Neural crest cell (in vitro differentiated cells): ENCODE measurements at regions not wholly inside any gene's neighbourhood (a gene's known extent, or its start where the extent isn't known, plus 50 kb on each side); places are given as distances from the start of the nearest gene placed in this dataset.

ENCODE experiments used
- DNase-seq: peaks from one replicate; pipeline ENCODE4 v3.0.0; 2021; ENCODE audit warnings: low read depth, mixed read lengths, low spot score
- H3K27ac Mint-ChIP-seq: one replicate; pipeline ENCODE4 v1.8.0; 2021; ENCODE audit warnings: mild to moderate bottlenecking, mixed read lengths; ENCODE audit not compliant: unreplicated experiment
- H3K27me3 Mint-ChIP-seq: 2 replicates; pipeline ENCODE4 v1.8.0; 2021; ENCODE audit warnings: low read depth, mild to moderate bottlenecking, mixed read lengths
- H3K36me3 Mint-ChIP-seq: 2 replicates; pipeline ENCODE4 v1.8.0; 2021; ENCODE audit warnings: low read depth, mild to moderate bottlenecking, mixed read lengths
- H3K4me1 Mint-ChIP-seq: 2 replicates; pipeline ENCODE4 v1.8.0; 2021; ENCODE audit warnings: mixed read lengths
- H3K4me3 Mint-ChIP-seq: one replicate; pipeline ENCODE4 v1.8.0; 2021; ENCODE audit warnings: mild to moderate bottlenecking, mixed read lengths
- H3K9me3 Mint-ChIP-seq: 2 replicates; pipeline ENCODE4 v1.8.0; 2021; ENCODE audit warnings: mixed read lengths
- TF ChIP-seq, protein P1 (sequence below): fragments of 200-600 bp; sonication (generic); conservative IDR thresholded peaks from 2 replicates; pipeline ENCODE4 v1.5.0; 2021; ENCODE audit warnings: antibody characterized with exemption, mild to moderate bottlenecking

DNA sequence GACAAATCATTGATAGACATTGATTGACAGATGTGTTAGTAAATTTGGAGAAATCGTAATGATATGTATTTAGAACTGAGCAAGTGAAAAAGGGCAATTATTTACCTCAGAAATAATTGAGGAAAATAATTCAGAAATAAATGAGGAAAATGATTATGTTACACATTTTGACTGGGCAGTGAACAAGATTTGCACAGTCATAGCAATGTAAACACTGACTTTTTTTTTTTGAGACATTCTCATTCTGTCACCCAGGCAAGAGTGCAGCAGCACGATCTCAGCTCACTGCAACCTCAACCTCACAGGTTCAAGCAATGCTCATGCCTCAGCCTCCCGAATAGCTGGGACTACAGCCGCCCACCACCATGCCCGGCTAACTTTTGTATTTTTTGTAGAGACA, 211.7 kb downstream of the SP3 start:
- H3K9me3 Mint-ChIP-seq = no peaks in the 10 kb centered on the region

DNA sequence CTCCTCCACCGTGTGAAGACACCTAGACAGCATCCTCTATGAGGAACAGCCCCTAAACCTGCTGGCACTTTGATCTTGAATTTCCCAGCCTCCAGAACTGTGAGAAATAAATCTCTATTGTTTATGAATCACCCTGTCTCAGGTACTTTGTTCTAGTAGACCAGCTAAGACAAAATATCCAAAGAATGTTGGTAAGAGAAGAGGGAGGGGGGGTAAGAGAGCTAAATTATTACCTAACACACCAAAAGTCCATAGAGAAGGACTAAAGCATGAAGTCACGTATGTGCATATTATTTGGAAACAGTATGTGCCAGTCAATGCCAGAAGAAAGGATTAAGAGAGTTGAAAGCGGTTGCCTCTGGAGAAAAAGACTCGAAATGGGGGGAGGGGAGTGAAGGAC, 211.0 kb downstream of the SP3 start:
- H3K4me1 Mint-ChIP-seq = peaks cover 25% of the 10 kb centered on the region
- TF ChIP-seq, protein P1, sequence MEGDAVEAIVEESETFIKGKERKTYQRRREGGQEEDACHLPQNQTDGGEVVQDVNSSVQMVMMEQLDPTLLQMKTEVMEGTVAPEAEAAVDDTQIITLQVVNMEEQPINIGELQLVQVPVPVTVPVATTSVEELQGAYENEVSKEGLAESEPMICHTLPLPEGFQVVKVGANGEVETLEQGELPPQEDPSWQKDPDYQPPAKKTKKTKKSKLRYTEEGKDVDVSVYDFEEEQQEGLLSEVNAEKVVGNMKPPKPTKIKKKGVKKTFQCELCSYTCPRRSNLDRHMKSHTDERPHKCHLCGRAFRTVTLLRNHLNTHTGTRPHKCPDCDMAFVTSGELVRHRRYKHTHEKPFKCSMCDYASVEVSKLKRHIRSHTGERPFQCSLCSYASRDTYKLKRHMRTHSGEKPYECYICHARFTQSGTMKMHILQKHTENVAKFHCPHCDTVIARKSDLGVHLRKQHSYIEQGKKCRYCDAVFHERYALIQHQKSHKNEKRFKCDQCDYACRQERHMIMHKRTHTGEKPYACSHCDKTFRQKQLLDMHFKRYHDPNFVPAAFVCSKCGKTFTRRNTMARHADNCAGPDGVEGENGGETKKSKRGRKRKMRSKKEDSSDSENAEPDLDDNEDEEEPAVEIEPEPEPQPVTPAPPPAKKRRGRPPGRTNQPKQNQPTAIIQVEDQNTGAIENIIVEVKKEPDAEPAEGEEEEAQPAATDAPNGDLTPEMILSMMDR = no peak
- no peaks in the 10 kb centered on the region for H3K27me3 Mint-ChIP-seq
- H3K9me3 Mint-ChIP-seq = no peaks in the 10 kb centered on the region
- H3K36me3 Mint-ChIP-seq = no peaks in the 10 kb centered on the region
- H3K27ac Mint-ChIP-seq = no peak overlapping the region
- H3K4me3 Mint-ChIP-seq = no peak overlapping the region
- DNase-seq = no peak

More for the DNA sequence above, 211.7 kb downstream of the SP3 start:
- DNase-seq = no peak
- no peaks in the 10 kb centered on the region for H3K36me3 Mint-ChIP-seq
- TF ChIP-seq, protein P1 = no peak
- H3K27ac Mint-ChIP-seq = no peak overlapping the region
- H3K27me3 Mint-ChIP-seq = no peaks in the 10 kb centered on the region
- no peak overlapping the region for H3K4me3 Mint-ChIP-seq
- H3K4me1 Mint-ChIP-seq = peaks cover 30% of the 10 kb centered on the region

DNA sequence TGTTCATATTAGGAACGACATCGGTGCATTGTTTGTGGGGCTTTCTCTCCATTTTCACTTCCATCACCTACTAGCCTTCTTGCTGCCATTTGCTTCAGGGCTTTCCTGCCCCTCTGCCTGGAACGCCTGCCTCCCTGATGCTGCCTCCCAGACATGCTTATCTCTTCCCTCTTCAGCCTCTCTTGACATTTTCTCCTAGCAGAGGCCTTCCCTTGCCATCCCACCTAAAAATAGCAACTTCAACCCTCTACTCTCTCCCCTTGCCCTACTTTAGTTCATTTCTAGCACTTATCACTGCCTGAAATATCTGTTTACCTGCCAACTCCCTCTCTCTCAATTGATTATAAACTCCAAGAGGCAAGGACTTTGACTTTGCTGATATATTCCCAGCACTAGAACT, 210.3 kb downstream of the SP3 start:
- Mint-ChIP-seq H3K4me3 (no peak overlapping the region), H3K36me3 (no peaks in the 10 kb centered on the region), H3K9me3 (no peaks in the 10 kb centered on the region), H3K27me3 (no peaks in the 10 kb centered on the region), H3K4me1 (peaks cover 24% of the 10 kb centered on the region), H3K27ac (no peak overlapping the region)
- no peak for DNase-seq
- TF ChIP-seq, protein P1 = no peak

DNA sequence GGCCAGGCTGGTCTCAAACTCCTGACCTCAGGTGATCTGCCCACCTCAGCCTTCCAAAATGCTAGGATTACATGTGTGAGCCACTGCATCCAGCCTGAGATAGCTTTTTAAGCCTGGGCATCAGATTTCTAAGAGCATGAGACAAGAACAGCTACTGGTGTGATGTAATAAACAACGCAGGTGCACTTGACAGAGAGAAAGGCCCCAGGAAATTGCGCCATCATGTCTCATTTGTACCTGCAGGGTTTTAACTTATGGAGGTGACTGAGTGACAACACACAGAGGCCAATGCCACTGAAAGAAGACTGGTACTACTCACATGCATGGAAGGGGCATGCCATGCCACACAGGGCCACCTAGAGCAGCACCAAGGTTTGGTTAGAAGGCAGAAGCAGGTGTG, 209.4 kb downstream of the SP3 start:
- DNase-seq = no peak
- TF ChIP-seq, protein P1 = no peak
- Mint-ChIP-seq H3K36me3 (no peaks in the 10 kb centered on the region), H3K27ac (no peak overlapping the region), H3K4me3 (no peak overlapping the region), H3K4me1 (peaks cover 19% of the 10 kb centered on the region), H3K27me3 (no peaks in the 10 kb centered on the region), H3K9me3 (no peaks in the 10 kb centered on the region)

DNA sequence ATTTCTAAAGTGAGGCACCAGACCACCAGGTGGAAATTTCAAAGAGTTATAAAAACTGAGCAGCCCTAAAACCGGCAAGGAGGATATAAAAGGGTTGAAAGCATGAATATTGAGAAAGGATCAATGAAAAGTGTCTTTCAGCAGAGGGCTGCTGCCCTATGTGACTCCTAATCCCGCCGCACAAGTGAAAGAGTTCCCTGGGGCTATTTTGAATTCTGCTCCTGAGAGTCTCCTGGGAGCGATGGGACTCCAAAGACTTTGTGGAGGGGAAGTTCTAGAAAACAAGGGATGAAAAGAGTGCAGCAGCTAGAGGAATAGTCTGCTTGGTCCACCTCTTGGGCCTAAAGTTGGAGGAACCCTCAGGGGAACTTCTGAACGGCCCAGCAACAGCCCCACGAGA, 205.2 kb downstream of the SP3 start:
- Mint-ChIP-seq H3K4me3 (no peak overlapping the region), H3K27ac (no peak overlapping the region), H3K4me1 (peaks cover 17% of the 10 kb centered on the region), H3K9me3 (no peaks in the 10 kb centered on the region), H3K36me3 (no peaks in the 10 kb centered on the region), H3K27me3 (no peaks in the 10 kb centered on the region)
- no peak for DNase-seq
- TF ChIP-seq, protein P1 = no peak

DNA sequence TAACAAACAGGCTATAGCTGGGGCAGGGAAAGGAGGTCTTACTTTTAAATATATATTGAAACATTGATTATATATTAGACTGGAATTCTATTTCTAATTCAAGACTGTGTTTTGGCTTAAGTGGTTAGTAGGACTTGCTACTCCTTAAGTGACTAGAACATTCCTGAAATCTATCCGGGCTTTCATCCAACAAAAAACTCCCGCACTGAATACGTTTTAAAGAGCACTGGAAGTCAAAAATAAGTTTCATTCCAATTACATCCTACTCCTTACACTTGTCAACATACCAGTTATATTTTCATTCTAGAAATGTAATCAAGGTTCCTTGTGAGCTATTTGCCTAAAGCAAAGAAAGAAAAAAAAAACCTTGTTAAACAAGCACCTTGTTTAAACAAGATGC, 204.6 kb downstream of the SP3 start:
- Mint-ChIP-seq H3K27ac (no peak overlapping the region), H3K9me3 (no peaks in the 10 kb centered on the region), H3K36me3 (no peaks in the 10 kb centered on the region), H3K4me1 (peaks cover 17% of the 10 kb centered on the region), H3K27me3 (no peaks in the 10 kb centered on the region), H3K4me3 (no peak overlapping the region)
- TF ChIP-seq, protein P1 = no peak
- DNase-seq = no peak
